GM18907 (cell line): ENCODE measurements at regions not wholly inside any gene's neighbourhood (a gene's known extent, or its start where the extent isn't known, plus 50 kb on each side); places are given as distances from the start of the nearest gene placed in this dataset.

Experiments
- ATAC-seq: cut with Tn5 transposase; IDR thresholded peaks from one replicate; pipeline ENCODE4 v1.9.1; 2021; ENCODE audit warnings: mild to moderate bottlenecking, moderate library complexity; ENCODE audit not compliant: unreplicated experiment

DNA sequence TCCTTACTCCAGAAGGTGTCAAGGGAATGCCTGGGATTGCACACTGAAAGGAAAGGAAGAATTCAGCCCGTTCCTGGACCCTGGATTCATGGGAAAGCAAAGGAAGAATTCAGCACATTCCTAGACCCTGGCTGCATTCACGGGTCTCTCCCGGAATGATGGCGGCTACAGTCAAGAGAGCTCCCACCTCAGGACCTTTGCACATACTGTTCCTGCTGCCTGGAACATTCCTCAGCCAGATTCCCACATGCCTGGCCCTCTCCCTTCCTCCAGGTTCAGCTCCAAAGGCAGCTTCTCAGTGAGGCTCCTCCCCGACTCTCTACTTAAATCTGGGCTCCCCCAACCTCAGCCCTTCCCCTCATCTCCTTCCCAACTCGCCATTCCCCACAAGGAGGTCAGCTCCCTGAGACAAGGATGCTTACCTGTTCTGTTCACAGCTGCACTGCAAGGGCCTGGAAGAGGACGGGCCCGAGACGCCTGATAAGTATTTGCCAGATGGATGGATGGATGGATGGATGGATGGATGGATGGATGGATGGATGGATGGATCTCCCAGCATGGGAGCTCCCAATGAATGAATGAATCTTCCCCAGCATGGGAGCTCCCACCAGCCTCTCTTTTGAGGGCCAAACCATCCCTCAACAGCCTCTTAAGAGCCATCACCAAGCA is 77.4 kb downstream of the NCOR2 start:
- no peak for ATAC-seq

DNA sequence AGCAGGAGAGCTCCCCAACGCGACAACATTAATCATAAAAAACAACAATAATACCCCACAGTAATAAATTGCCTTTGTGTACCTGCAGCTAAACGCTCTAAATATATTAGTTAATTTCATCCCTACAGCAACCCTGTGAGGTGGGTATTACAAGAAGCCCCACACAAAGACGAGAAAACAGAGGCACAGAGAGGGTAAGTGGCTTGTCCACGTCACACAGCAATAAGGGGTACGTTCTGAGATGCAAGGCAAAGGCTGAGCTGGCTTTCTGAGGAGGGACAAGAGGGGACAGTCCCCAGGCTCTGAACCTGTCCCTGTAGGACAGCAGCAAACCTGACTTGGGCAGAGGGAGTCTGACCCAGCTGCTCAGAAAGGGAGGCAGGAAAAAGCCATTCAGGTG is 78.2 kb downstream of the NCOR2 start:
- ATAC-seq = no peak

DNA sequence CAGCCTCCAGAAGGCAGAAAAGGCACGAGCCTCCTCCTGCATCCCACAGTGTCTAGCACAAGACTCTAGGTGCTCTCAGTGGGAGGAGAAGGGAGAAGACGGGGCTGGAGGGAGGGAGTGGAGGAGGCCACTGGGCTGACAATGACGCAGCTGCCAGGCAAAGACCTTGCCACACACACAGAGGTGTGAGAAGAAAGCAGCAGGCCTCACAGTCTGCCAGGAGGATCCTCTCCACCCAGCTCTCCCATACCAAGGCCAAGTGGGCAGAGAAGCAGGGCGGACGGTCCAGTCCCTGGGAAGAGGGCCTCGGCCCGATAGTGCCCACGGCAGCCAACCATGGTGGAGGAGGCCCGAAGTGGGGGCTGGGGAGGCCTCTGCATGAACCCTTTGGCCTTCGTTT is 78.9 kb downstream of the NCOR2 start:
- no peak for ATAC-seq

DNA sequence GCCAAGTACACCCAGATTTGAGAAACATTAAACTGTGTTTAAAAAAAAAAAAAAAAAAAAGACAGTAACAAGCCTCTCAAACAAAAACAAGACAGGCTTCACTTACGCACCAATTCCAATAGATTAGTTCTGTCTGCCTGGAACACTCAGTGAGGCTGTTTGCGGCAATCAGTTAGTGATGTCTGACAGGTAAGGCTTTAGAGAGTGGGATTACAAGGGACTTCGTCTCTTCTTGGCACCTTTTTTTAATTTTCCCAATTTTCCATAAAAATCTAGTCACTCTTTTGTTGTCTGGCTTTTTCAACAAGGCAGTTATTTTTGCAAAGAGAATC is 79.6 kb downstream of the NCOR2 start:
- ATAC-seq = no peak

DNA sequence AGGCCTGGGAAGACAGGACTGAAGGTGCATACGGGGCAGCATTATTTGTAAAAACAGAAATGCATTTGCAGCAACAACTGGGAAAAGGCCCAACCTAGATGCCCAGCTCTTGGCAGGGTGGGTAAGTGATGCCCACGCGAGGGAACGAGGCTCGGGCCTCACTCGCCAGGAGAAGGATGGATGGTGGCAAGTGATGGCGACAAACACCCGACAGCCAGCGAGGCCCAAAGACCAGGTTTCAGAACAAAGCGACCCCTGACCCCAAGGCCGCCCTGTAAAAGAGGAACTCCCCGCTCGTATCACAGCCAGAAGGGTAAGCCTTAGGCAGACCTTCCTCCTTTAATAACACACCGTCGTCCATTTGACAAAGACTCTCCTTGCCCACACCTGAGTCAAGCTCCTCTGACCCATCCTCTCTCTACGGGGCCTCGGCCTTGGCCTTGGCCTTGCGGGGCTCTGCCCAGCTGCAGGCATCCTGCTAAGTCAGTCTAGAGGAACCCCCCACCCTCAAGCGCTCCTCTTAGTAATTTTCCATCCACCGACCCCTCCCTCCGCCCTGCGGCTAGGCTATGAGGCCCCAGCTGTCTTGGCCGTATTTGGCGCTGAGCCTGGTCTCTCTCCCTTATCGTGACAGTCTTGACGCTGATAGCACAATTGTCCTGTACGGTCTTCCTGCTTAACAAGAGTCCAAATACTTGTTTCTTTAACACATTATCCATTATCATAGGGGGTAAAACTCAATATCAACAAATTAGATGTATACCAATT is 80.2 kb downstream of the NCOR2 start:
- no peak for ATAC-seq

DNA sequence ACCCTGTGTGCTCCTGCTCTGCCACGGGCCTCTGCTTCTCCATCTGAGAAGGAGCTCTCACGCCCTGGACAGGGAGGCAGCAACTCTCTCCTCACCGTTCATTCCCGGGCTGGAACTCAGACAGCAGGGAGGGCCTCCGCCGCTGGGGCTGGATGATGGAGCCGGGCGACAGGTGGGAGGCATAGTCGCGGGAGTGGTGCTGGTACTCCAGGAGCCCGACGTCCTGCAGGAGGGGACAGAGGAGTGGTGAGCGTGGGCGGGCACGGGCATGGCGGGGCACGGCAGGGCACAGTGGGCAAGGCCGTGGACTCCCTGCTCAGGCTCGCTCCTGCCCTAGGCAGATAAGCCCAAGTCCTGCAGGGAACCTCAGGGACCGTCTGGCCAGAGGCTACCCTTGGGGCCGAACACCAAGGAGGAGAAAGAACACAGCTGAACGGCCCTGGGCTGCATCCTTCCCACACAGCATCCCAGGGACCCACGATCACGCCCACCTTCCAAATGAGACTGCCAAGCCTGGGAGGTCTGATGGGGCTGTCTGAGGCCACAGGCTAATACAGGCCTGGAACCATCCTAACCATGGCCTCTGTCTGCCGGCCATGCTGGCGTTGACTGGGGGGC is 81.0 kb downstream of the NCOR2 start:
- ATAC-seq = no peak

DNA sequence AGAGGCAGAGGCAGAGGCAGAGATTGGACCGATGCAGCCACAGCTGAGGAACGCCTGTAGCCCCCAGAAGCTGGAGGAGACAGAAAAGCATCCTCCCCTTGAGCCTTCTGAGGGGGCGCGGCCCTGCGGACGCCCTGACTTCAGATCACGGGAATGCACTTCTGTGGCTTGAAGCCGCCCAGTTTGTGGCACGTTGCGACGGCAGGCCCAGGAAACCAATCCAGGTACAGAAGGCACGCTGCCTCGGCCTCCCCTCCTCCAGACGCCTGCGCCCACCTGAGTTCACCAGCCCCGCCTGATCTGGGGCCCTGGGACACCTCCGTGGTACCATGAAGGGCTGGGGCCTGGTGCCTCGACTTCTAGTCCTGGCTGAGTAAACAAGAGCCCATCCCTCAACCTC is 82.0 kb downstream of the NCOR2 start:
- ATAC-seq = no peak

DNA sequence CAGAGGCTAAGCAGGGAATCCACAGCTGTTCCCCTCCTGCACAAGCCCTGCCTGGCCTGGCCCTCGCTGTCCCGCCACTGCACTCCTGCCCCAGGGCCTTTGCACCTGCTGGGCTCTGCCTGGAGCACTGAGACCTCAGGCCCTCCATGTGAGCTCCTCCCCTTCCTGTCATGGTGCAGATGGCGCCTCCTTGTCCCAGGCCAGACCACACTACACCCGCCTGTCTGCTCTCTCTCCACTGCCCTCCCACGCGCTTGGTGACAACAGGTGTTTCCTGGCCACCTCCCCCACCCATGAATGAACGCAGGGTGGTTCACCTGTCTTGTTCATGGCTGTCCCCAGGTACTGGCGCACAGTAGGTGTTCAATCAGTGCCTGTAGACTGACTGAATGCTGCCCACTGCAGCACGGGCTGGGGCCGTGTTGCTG is 82.9 kb downstream of the NCOR2 start:
- no peak for ATAC-seq

DNA sequence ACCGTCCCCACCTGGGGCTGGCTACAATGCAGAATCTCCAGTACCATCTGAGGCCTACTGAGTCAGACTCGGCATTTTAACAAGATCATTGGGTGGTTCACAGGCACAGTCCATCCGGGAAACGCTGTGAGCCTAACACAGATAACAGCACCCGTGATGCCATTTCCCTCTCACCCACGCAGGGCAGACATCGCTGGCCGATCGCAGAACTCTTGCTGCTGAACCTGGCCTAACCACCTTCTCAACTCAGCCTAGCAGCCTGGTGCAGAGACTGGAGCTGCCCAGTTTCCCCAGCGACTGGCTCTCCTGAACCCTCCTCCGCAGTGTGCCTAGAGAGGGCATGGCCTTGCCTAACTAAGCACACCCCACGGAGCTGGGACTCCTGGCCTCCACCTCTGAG is 83.3 kb downstream of the NCOR2 start:
- ATAC-seq = no peak

DNA sequence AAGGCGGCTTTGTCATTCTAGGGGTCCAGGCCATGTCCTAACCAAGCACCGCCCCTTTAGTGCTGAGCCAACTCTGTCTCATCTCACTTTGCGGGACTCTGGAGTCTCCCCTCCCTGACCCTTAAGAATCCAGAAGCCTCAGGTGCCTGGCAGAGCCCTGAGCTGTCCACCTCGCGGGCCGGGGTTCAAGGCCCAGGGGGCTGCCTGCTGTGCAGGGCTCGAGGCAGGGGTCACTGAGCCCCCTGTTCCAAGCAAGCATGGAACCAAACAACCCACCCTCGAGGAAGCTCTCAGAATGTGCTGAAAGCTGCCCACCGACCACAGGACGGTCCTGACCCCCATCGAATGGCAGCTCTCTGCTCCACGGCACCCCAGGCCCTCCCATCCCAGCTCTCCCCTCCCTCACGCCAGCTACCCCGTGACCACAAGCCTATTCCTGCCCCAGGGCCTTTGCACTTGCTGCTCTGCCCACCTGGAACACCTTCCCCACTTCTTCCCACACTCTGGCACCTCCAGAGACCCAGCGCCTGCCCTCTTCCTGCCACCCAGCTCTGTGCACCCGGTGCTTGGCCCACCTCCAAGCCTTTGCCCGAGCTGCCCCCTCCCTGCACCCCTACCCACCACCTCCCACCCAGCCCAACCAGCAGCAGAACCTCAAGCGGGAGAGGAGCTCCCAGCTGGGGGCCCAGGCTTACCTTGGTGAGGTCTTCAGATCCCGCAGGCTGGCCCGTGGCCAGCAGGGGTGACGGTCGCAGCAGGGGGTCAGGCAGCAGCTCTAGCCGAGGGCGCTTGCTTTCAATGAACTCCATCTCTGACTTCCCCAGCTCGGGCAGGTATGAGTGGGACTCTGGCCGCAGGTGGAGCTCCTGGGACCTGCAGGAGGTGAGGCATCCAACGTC is 84.3 kb downstream of the NCOR2 start:
- ATAC-seq = no peak

DNA sequence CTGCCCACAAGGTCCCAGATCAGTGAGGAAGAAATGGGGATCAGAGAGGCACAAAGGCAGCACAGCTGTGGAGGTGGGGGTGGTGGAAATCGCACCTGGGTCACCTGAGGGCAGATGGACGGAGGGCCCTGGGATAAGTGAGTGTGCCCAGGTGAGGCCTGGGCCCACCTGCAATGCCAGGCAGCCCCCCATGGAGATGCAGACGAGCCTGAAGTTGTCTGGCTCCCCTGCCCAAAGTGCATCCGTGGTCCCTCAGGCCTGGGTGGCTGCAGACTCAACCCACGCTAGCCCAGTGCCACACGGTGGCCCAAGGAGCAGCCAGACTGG is 84.9 kb downstream of the NCOR2 start:
- no peak for ATAC-seq

DNA sequence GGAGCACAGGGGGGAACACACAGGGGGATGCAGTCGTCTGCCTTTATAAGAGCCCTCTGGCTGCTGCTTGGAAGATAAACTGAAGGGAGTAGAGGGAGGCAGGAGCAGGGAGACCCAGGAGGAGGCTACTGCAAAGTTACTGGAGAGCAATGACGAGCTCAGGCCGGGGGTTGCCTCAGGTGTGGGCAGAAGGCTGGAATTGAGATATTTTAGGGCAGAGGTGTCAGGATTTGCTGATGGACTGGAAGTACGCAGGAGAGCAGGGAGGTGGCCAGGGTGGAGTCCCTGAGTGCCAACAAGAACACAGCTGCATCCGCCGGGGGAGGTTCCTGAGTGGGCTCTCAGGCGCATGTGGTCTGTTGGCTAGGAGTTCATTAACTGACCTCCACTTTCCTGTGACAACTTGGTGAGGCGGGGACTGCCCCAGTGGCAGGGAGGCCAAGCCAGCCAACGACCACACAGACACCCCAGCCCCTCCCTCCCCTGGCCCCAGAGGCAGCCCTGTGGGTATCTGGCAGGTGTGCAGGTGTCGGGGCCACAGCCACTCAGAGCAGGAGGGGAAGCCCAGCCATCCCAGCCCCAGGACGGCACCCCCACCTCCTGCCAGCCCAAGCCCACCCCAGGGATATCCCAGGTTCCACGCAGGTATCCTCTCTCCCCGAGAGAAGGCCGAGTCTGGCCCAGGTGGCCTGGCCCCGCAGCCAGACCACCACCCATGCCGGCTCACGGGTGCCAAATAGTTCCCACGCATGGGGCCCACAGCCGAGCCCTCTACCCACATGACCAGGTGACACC is 85.4 kb downstream of the NCOR2 start:
- peak; percentile 53 for ATAC-seq

DNA sequence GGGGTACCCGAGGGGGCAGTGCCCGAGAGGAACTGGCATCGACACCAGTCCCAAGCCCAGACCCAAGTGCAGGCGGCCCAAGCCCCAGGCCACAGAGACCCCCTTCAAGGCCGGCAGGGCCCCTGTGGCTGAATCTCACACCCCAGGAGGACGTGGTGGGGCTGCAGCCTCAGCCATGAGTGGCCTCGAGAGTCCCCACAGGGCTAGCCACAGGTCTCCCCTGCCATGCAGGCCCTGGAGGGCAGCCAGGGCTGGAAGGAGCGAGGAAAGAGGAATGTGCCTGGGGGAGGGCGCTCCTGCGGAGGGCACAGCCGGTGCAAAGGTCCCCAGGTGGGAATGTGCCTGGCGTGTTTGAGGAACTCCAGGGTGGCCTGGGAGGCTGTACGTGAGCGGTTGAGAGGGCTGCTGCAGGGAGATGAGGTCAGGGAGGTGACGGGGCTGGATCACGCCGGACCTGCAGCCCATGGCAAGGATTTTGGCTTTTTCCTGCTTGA is 86.1 kb downstream of the NCOR2 start:
- ATAC-seq = no peak

DNA sequence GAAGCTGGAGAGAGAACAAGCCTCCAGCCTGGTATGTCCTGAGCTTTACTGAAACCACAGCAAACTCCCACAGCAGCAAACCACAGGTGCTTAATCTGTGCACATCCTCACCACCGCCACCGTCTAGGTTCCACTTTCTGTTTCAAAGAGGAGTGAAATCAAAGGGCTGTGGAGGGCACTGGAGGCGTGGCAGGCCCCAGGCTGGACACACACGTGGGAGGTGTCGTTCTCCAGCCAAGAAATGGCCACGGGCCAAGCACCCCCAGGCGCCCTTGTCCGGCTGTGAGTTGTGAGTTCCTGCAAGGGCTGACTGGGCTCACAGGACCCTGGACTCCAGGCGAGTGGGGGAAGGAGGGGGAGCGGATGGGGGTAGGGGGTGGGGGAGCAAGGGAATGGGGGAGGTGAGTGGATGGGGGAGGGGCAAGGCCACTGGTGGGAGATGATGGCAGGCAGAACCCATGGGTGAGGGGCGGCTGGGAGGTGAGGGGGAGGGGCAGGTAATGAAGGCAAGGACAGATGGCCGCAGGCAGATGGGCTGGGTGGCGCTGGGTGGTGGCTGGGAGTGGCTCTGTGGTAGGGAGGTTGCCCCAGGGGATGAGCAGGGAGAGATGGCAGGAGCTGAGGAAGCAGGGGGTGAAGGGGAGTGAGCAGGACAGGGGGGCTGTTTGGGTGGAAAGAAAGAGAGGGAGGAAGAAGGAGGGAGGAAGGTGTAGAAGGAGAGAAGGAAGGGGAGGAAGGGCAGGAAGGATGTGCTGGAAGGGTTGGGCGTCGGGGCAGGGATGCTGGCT is 86.7 kb downstream of the NCOR2 start:
- ATAC-seq = peak; percentile 56

DNA sequence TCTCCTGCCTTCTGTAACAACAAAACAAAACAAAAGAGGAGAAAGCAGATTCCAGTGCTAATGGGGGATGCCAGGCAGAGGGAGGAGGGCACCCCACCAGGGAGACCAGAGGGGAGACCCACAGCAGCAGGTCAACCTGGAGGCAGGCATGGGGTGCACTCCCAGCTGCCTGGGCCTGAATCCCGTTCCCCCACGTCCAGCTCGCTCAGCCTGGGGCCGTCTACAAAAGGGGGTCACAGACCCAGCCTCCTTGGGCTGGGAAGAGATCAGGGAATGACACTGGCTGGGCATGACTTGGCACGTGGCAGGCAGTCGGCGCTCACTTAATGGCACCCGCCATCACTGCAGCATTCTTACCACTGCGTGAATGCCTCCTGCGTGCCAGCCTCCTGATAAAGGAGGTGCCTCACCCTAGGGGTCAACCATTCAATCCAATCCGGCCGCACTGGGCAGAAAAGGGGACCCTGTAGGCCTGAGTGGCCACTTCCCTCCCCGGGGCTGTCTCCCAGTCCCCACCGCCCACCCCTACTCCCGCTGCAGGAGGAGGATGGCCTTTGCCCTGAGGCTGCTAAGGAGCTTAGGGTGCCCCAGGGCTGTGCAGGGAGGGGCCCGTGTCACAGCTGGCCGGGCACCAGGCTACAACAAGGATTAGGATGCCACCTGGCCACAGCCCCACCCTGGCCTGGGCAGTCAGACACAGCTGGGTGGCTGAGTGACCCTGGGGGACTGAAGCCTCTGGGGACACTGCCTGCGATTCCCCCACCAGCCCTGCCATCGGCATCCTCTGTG is 87.5 kb downstream of the NCOR2 start:
- ATAC-seq = peak; percentile 37

DNA sequence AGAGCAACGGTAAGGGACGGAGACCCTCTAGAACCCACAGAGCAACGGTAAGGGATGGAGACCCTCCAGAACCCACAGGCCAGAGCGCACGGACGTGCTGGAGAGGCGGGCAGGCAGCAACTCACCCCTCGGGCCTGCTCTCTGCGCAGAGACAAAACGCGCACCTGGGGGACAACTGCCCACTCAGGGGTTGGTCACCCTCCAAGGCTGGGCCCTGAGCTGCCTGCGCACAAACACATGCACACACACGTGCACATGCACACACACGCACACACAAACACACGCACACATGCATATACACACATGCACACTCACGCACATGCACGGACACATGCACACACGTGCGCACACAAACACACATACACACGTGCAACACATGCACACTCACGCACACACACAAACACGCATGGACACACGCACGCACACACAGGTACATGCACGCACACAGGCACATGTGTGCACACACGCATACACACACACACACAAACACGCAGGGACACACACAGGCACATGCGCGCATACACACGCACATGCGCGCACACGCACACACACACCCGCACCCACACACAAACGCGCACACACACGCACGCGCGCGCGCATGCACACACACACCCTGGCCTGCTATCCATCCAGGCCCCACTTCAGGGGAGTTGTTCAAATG is 88.3 kb downstream of the NCOR2 start:
- ATAC-seq = no peak

DNA sequence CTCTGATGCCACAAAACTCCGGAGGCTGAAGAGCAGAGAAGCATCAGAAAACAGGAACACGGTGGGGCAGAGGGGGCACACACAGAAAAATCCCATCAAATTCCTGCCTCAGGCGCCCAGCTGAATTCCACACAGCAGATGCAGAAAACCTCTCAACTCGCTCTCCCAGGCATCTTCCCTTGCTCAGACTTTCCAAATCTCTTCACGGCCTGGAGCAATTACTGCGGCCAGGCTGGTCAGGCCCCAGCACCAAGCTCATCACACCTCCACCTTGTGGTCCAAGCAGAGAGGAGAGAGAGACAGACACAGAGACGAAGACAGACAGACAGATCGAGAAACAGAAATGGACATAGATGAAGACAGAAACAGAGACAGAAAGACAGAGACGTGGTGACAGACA is 89.0 kb downstream of the NCOR2 start:
- no peak for ATAC-seq

DNA sequence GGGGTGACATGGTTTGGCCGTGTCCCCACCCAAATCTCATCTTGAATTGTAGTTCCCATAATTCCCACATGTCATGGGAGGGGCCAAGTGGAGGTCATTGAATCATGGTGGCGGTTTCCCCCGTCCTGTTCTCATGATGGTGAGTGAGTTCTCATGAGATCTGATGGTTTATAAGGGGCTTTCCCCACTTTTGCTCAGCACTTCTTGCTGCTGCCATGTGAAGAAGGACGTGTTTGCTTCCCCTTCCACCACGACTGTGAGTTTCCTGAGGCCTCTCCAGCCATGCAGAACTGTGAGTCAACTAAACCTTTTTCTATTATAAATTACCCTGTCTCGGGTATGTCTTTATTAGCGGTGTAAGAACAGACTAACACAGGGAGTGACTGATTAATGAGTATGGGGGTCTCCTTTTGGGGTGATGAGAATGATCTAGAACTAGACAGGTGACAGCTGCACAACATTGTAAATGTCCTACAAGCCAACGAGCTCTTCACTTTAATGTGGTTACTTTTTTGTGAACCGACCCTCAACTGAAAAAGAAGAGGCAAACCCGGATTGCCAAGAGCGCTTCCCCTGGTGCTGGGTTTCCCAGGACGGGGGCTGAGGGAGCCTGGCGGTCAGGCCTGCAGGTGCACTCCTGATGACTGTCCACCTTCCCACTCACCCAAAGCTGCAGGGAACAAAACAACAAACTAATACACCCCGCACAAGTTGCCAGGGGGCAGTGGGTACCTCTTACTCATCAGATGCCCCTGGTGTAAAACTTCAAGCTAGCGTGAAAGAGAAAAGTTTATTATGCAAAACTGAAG is 90.1 kb downstream of the NCOR2 start:
- no peak for ATAC-seq
